Small intestine (tissue), 7 donors: ENCODE measurements at regions not wholly inside any gene's neighbourhood (a gene's known extent, or its start where the extent isn't known, plus 50 kb on each side); places are given as distances from the start of the nearest gene placed in this dataset.
"Not testable (repeated sequence)": the region's sequence is repeated elsewhere in the genome, so short reads cannot be mapped to it uniquely, and the experiment has no call there.

Source experiments
- DNase-seq, 2 donors: peaks; one replicate each; pipeline versions ENCODE4 v3.0.0 to v3.0.0-alpha.2; 2013
- FAIRE-seq: peaks from 2 replicates; lab custom pipeline; 2012; peaks lifted over from hg19 to GRCh38; lab: Jason Lieb, UNC
- H3K27ac ChIP-seq, 3 donors: one replicate each; pipeline ENCODE4 v1.5.1; 2013; ENCODE audit warnings: low read length in 2 of 3, mild to moderate bottlenecking in 2 of 3, control low read depth in 1 of 3, inconsistent platforms in 1 of 3, low read depth in 1 of 3, moderate library complexity in 1 of 3
- H3K27me3 ChIP-seq, 3 donors: one replicate each; pipeline ENCODE4 v1.6.1; 2013; ENCODE audit warnings: low read length in 3 of 3, inconsistent platforms in 1 of 3; ENCODE audit not compliant: control insufficient read depth in 3 of 3, insufficient read depth in 3 of 3
- H3K36me3 ChIP-seq, 3 donors: one replicate each; pipeline ENCODE4 v1.6.1; 2013; ENCODE audit warnings: low read length in 3 of 3, inconsistent platforms in 1 of 3, low read depth in 1 of 3, mild to moderate bottlenecking in 1 of 3, moderate library complexity in 1 of 3; ENCODE audit not compliant: control insufficient read depth in 3 of 3, insufficient read depth in 2 of 3
- H3K4me1 ChIP-seq, 3 donors: one replicate each; pipeline ENCODE4 v1.6.1; 2013; ENCODE audit warnings: low read length in 2 of 3, inconsistent platforms in 1 of 3, low read depth in 1 of 3, mild to moderate bottlenecking in 1 of 3, moderate library complexity in 1 of 3; ENCODE audit not compliant: control insufficient read depth in 3 of 3, insufficient read depth in 2 of 3
- H3K4me3 ChIP-seq, 3 donors: one replicate each; pipeline ENCODE4 v1.5.1; 2013; ENCODE audit warnings: low read length in 3 of 3, control low read depth in 1 of 3, inconsistent platforms in 1 of 3, low read depth in 1 of 3, mild to moderate bottlenecking in 1 of 3, moderate library complexity in 1 of 3
- H3K9me3 ChIP-seq, 2 donors: one replicate each; pipeline ENCODE4 v1.6.1; 2013; ENCODE audit warnings: low read depth in 1 of 2, low read length in 1 of 2; ENCODE audit not compliant: control insufficient read depth in 2 of 2, insufficient read depth in 1 of 2
- WGBS, 3 donors: extraction: QIAGEN DNeasy Blood & Tissue Kit; methylation state at CpG; one replicate each; pipeline ENCODE4 v1.1.7; 2013; 5-methylcytosine and 5-hydroxymethylcytosine counted together
- donor health status: healthy with polysubstance abuse.
- donor health status: control.
- donor health status: control.
- donor health status: Bipolar disorder and iron deficiency.
- donor health status: healthy.

GRCh38 chr5:104023739-104024138, 461.1 kb upstream of the NUDT12 start:
- no peaks in the 10 kb centered on the region for H3K27me3 ChIP-seq
- H3K27ac ChIP-seq: no peak overlapping the region
- DNase-seq (no peak), FAIRE-seq (no peak)
- no peak overlapping the region for H3K4me3 ChIP-seq
- H3K9me3 ChIP-seq: peaks cover 0 to 6% of the 10 kb centered on the region in 2 donors
- no peaks in the 10 kb centered on the region for H3K36me3 ChIP-seq
- 74 to 82% (median 79%) methylated on average over 2 of the region's 2 CpGs for WGBS, 3 donors
- no peaks in the 10 kb centered on the region for H3K4me1 ChIP-seq

DNA sequence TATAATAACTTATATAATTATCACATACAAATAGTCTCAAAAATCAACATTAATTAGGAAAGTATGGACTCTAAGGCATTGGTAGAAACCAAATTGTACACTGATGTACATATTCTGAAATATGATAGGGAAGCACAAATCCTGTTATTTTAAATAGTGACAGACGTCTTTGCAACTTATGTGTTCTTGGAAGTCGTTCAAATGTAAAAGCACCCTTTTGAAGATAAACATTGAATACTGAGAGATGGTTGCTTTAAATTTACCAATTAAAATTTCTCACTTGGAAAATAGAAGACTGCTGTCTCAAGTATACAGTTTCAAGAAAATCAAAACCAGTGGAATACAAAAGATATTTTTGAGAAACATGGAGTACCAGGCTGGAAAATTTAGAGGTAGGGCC, 457.4 kb upstream of the NUDT12 start:
- H3K36me3 ChIP-seq: no peaks in the 10 kb centered on the region
- H3K4me1 ChIP-seq: no peaks in the 10 kb centered on the region
- WGBS, 3 donors: 62 to 86% (median 83%) methylated on average over 2 of the region's 2 CpGs
- DNase-seq: no peak
- H3K9me3 ChIP-seq: peaks cover 0 to 3% of the 10 kb centered on the region in 2 donors
- H3K4me3 ChIP-seq: no peak overlapping the region
- no peaks in the 10 kb centered on the region for H3K27me3 ChIP-seq
- no peak overlapping the region for H3K27ac ChIP-seq
- no peak for FAIRE-seq

- peaks cover 0 to 3% of the 10 kb centered on the region in 2 donors for H3K9me3 ChIP-seq
- H3K36me3 ChIP-seq: no peaks in the 10 kb centered on the region
- no peaks in the 10 kb centered on the region for H3K27me3 ChIP-seq
- no peak overlapping the region for H3K27ac ChIP-seq
- H3K4me3 ChIP-seq: no peak overlapping the region
- DNase-seq (no peak), FAIRE-seq (no peak)
- H3K4me1 ChIP-seq: no peaks in the 10 kb centered on the region
Observed at GRCh38 chr5:104018299-104018698, 455.7 kb upstream of the NUDT12 start.

DNA sequence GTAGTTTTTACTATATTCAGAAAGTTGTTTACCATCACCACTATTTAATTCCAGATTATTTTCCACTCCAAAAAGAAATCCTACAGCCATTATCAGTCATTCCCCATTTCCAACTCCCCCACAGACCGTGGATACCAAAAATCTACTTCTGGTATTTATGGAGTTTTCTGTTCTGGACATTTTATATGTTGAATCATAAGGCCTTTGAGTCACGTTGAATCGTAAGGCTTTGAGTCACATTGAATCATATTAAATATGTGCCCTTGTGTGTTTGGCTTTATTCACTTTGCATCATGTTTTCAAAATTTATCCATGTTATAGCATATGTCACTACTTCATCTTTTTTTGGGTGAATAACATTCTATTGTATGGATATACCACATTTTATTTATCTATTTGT, 454.1 kb upstream of the NUDT12 start:
- no peaks in the 10 kb centered on the region for H3K4me1 ChIP-seq
- H3K27me3 ChIP-seq: no peaks in the 10 kb centered on the region
- WGBS, 3 donors: 65 to 81% (median 73%) methylated on average over 3 of the region's 3 CpGs
- FAIRE-seq (no peak), DNase-seq (no peak)
- H3K9me3 ChIP-seq: peaks cover 0 to 3% of the 10 kb centered on the region in 2 donors
- H3K4me3 ChIP-seq: no peak overlapping the region
- no peaks in the 10 kb centered on the region for H3K36me3 ChIP-seq
- no peak overlapping the region for H3K27ac ChIP-seq

DNA sequence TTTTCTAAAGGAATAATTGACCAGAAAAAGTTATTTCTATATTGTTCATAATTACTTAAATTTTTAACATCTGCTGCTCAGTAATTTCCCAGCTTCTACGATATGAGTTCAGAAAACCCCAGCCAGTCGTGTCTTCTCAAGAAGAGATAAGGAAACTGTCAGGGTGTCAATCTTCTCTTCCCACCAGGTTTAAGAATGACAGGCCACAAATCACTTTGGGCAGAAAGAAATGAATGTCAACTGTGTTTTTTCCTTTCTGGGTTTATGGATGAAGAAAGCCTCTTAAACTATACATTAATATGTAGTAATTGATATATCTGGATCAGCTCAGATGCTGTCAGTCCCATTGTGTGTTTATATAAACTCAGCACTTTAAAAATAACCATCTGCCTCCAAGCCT, 453.2 kb upstream of the NUDT12 start:
- FAIRE-seq: no peak
- 55 to 81% (median 75%) methylated on average over 2 of the region's 2 CpGs for WGBS, 3 donors

DNA sequence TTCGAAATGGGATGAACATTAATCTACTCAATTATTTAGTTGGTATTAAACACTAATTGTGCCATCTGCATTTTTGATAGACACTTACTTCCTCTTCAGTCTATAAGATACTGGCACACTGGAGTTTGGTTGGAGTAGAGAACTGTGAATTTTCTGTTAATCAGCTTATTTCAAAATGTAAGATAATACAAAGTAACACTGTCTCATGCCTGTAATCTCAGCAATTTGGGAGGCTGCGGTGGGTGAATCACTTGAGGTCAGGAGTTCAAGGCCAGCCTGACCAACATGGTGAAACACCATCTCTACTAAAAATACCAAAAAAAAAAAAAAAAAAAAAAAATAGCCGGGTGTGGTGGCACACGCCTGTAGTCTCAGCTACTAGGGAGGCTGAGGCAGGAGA, 440.2 kb upstream of the NUDT12 start:
- FAIRE-seq, H3K4me3 ChIP-seq, DNase-seq, H3K9me3 ChIP-seq, H3K4me1 ChIP-seq, H3K27me3 ChIP-seq, H3K36me3 ChIP-seq, H3K27ac ChIP-seq: not testable (repeated sequence)
- 73 to 87% (median 82%) methylated on average over 3 to 4 of the region's 4 CpGs for WGBS, 3 donors

More for the DNA sequence above, 453.2 kb upstream of the NUDT12 start:
- H3K36me3 ChIP-seq: no peaks in the 10 kb centered on the region
- no peak for DNase-seq
- no peaks in the 10 kb centered on the region for H3K4me1 ChIP-seq
- H3K4me3 ChIP-seq: no peak overlapping the region
- H3K27me3 ChIP-seq: no peaks in the 10 kb centered on the region
- H3K9me3 ChIP-seq: peaks cover 0 to 3% of the 10 kb centered on the region in 2 donors
- no peak overlapping the region for H3K27ac ChIP-seq

DNA sequence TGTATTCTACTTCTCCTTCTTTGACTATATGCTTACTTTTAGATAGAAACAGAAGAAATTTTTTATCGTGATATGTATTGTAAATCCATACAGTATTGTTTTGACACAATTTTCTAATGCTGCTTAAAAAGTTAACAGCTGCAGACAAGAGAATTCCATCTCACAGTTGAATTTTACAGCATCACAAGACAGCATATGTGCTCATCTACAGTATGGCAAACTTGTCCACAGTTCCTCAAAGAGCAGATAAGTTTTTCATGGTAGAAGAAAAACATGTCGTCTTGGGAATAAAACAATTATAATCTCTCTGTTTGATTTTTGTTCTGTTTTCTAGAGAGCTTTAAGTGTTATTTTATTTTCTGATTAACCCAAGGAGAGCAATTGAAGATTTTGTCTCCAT, 438.5 kb upstream of the NUDT12 start:
- no peaks in the 10 kb centered on the region for H3K4me1 ChIP-seq
- 65 to 84% (median 83%) methylated on average over 2 of the region's 2 CpGs for WGBS, 3 donors
- H3K36me3 ChIP-seq: no peaks in the 10 kb centered on the region
- no peak overlapping the region for H3K27ac ChIP-seq
- FAIRE-seq: no peak
- H3K9me3 ChIP-seq: no peaks in the 10 kb centered on the region
- no peak overlapping the region for H3K4me3 ChIP-seq
- DNase-seq: no peak
- no peaks in the 10 kb centered on the region for H3K27me3 ChIP-seq

DNA sequence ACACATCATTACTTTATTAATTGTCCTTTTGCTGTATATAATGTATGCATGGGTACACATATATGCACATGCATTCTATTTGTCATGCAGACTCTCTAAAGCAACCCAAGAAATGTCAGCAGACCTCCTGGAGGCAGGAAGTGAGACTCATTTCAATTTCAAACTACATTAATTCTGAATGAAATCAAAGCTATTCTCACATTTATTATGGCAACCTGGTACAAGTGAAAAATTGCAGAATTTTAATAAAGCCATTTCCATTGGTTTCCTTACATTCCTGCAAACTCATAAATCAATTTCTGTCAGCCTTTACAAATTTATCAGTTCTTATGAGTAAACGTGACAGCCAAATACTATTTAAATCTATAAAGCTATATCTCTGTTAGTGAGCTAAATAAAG, 430.4 kb upstream of the NUDT12 start:
- Histone ChIP-seq H3K4me3 (no peak overlapping the region), H3K27me3 (no peaks in the 10 kb centered on the region), H3K27ac (no peak overlapping the region), H3K4me1 (no peaks in the 10 kb centered on the region), H3K9me3 (no peaks in the 10 kb centered on the region), H3K36me3 (no peaks in the 10 kb centered on the region)
- DNase-seq: no peak
- WGBS, 3 donors: 22 to 49% (median 47%) methylated on average over 1 of the region's 1 CpG
- FAIRE-seq: no peak

DNA sequence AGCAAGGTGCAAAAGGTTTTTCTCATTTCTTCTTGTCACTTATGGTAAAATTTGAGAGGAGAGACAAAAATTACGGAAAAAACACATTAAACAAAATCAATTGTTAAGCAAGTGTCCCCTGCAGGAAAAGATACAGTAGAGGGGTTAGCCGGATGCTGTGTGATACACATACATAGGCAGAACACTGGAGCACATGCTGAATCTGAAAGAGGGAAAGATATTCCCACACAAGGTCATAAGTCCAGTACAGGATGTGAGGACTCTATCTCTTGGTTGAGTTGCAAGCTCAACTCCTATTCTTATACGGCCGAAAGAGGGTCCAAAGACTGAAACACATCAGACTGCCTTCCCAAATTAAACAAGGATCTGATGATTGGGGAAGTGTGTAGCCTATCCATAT, 427.5 kb upstream of the NUDT12 start:
- FAIRE-seq (no peak), DNase-seq (no peak)
- H3K9me3 ChIP-seq: no peaks in the 10 kb centered on the region
- no peak overlapping the region for H3K4me3 ChIP-seq
- no peaks in the 10 kb centered on the region for H3K27me3 ChIP-seq
- H3K27ac ChIP-seq: no peak overlapping the region
- no peaks in the 10 kb centered on the region for H3K4me1 ChIP-seq
- H3K36me3 ChIP-seq: no peaks in the 10 kb centered on the region
- 78 to 87% (median 78%) methylated on average over 4 of the region's 4 CpGs for WGBS, 3 donors
